HEK293 (cell line): ENCODE measurements at regions not wholly inside any gene's neighbourhood (a gene's known extent, or its start where the extent isn't known, plus 50 kb on each side); places are given as distances from the start of the nearest gene placed in this dataset.

Experiments
- CTCF ChIA-PET: fragments of 350-600 bp; formaldehyde crosslinking; extraction: SDS; loops from one replicate; lab custom pipeline; 2021; ENCODE audit warnings: antibody characterized with exemption; lab: Yijun Ruan, JAX
- POLR2A ChIA-PET: fragments of 300-600 bp; formaldehyde crosslinking; extraction: SDS; loops from one replicate; lab custom pipeline; 2020; ENCODE audit warnings: antibody characterized with exemption, inconsistent platforms; lab: Yijun Ruan, JAX
- H3K27ac ChIP-seq: fragments of 200-500 bp; sonication (Bioruptor generic); 2 replicates; pipeline ENCODE4 v1.5.1; 2014; ENCODE audit warnings: low read depth, low read length, control low read depth, inconsistent platforms; ENCODE audit errors: extremely low read depth
- H3K36me3 ChIP-seq, 2 experiments: fragments of 200-500 bp in 1 of 2; sonication (Bioruptor generic) in 1 of 2; 1 replicate in 1 of 2; 2 replicates in 1 of 2; pipeline ENCODE4 v1.5.1; 2014 to 2017; ENCODE audit warnings: inconsistent platforms in 2 of 2, low read length in 2 of 2; ENCODE audit not compliant: control insufficient read depth in 2 of 2, insufficient read depth in 1 of 2
- H3K4me1 ChIP-seq: fragments of 200-500 bp; sonication (Bioruptor generic); 2 replicates; pipeline ENCODE4 v1.5.1; 2014; ENCODE audit warnings: mild to moderate bottlenecking, low read length, inconsistent platforms; ENCODE audit not compliant: control insufficient read depth, insufficient read depth
- H3K4me3 ChIP-seq: 2 replicates; pipeline ENCODE4 v1.5.1; 2011; ENCODE audit warnings: low read depth, mild to moderate bottlenecking, control low read depth, low read length, moderate library complexity
- H3K9me3 ChIP-seq: fragments of 200-500 bp; sonication (Bioruptor generic); 2 replicates; pipeline ENCODE4 v1.5.1; 2014; ENCODE audit warnings: low read depth, low read length, inconsistent platforms; ENCODE audit not compliant: control insufficient read depth, insufficient read depth
- CTCF ChIP-seq: fragments of 450-650 bp; formaldehyde crosslinking; IDR thresholded peaks from 2 replicates; pipeline ENCODE4 v1.5.1; 2016; ENCODE audit warnings: missing biosample characterization, missing genetic modification characterization
- GLI2 ChIP-seq: fragments of 450-650 bp; formaldehyde crosslinking; IDR thresholded peaks from 2 replicates; pipeline ENCODE4; 2017; ENCODE audit warnings: missing biosample characterization, missing genetic modification characterization, low read depth, borderline replicate concordance
- HIC1 ChIP-seq: fragments of 450-650 bp; formaldehyde crosslinking; IDR thresholded peaks from 2 replicates; pipeline ENCODE4 v1.5.1; 2016; ENCODE audit warnings: missing biosample characterization, missing genetic modification characterization
- KLF1 ChIP-seq: fragments of 450-650 bp; formaldehyde crosslinking; IDR thresholded peaks from 2 replicates; pipeline ENCODE4 v1.5.1; 2016; ENCODE audit warnings: missing biosample characterization, missing genetic modification characterization
- MYNN ChIP-seq: fragments of 450-650 bp; formaldehyde crosslinking; IDR thresholded peaks from 2 replicates; pipeline ENCODE4 v1.5.1; 2016; ENCODE audit warnings: missing biosample characterization, missing genetic modification characterization, borderline replicate concordance
- MZF1 ChIP-seq: fragments of 450-650 bp; formaldehyde crosslinking; IDR thresholded peaks from 2 replicates; pipeline ENCODE4 v1.5.1; 2017; ENCODE audit warnings: missing biosample characterization, missing genetic modification characterization, borderline replicate concordance
- ZBTB11 ChIP-seq: fragments of 450-650 bp; formaldehyde crosslinking; conservative IDR thresholded peaks from 2 replicates; pipeline ENCODE4 v1.5.1; 2016; ENCODE audit warnings: low read depth, missing biosample characterization, missing genetic modification characterization
- ZBTB48 ChIP-seq: fragments of 450-650 bp; formaldehyde crosslinking; IDR thresholded peaks from 2 replicates; pipeline ENCODE4 v1.5.1; 2016; ENCODE audit warnings: missing biosample characterization, missing genetic modification characterization
- ZFP41 ChIP-seq: fragments of 450-650 bp; formaldehyde crosslinking; IDR thresholded peaks from 2 replicates; pipeline ENCODE4 v1.5.1; 2016; ENCODE audit warnings: missing biosample characterization, missing genetic modification characterization, borderline replicate concordance
- ZNF138 ChIP-seq: fragments of 450-650 bp; formaldehyde crosslinking; IDR thresholded peaks from 2 replicates; pipeline ENCODE4 v1.5.1; 2016; ENCODE audit warnings: missing biosample characterization, missing genetic modification characterization, borderline replicate concordance
- ZNF175 ChIP-seq: fragments of 450-650 bp; formaldehyde crosslinking; IDR thresholded peaks from 2 replicates; pipeline ENCODE4 v1.5.1; 2016; ENCODE audit warnings: missing biosample characterization, missing genetic modification characterization
- ZNF324 ChIP-seq: fragments of 450-650 bp; formaldehyde crosslinking; IDR thresholded peaks from 2 replicates; pipeline ENCODE4 v1.5.1; 2016; ENCODE audit warnings: missing biosample characterization, missing genetic modification characterization
- ZNF529 ChIP-seq: fragments of 450-650 bp; formaldehyde crosslinking; IDR thresholded peaks from 2 replicates; pipeline ENCODE4 v1.5.1; 2017; ENCODE audit warnings: missing genetic modification characterization, missing biosample characterization; ENCODE audit not compliant: insufficient replicate concordance
- ZNF639 ChIP-seq: fragments of 450-650 bp; formaldehyde crosslinking; IDR thresholded peaks from 2 replicates; pipeline ENCODE4 v1.5.1; 2016; ENCODE audit warnings: missing biosample characterization, missing genetic modification characterization
- ZNF654 ChIP-seq: fragments of 450-650 bp; formaldehyde crosslinking; IDR thresholded peaks from 2 replicates; pipeline ENCODE4 v1.5.1; 2016; ENCODE audit warnings: low read depth, missing biosample characterization, missing genetic modification characterization
- ZSCAN4 ChIP-seq: fragments of 450-650 bp; formaldehyde crosslinking; IDR thresholded peaks from 2 replicates; pipeline ENCODE4 v1.5.1; 2017; ENCODE audit warnings: missing biosample characterization, missing genetic modification characterization
- ZSCAN5A ChIP-seq: fragments of 450-650 bp; formaldehyde crosslinking; IDR thresholded peaks from 2 replicates; pipeline ENCODE4 v1.5.1; 2016; ENCODE audit warnings: missing biosample characterization, missing genetic modification characterization

- CTCF ChIA-PET = interaction anchor here (0.5 to 1.8 kb wide), 34 partner anchors 8 to 1550 kb away, joined by 3 to 16 read pairs (median 4); no protein-coding TSS in a partner anchor
- POLR2A ChIA-PET = interaction anchor here (1.2 kb wide), 1 partner anchor 77 kb away, joined by 4 read pairs; no protein-coding TSS in a partner anchor
- H3K4me1 ChIP-seq = peaks cover 6% of the 10 kb centered on the region
- H3K4me3 ChIP-seq = no peak overlapping the region
- no peak overlapping the region for H3K27ac ChIP-seq
- TF ChIP-seq ZNF529 (tag by site-specific recombination) (no peak), CTCF (0 out of 2 replicates have a peak, but pooled peaks have one; percentile 47), KLF1 (no peak), ZBTB11 (tag by site-specific recombination) (peak; percentile 65), GLI2 (tag by site-specific recombination) (no peak), ZBTB48 (tag by site-specific recombination) (no peak), ZNF138 (tag by site-specific recombination) (no peak), ZFP41 (tag by site-specific recombination) (no peak), ZNF175 (tag by site-specific recombination) (no peak), ZSCAN5A (no peak), MYNN (tag by site-specific recombination) (peak; percentile 96), ZNF654 (peak; percentile 63)
- H3K9me3 ChIP-seq = no peaks in the 10 kb centered on the region
- no peaks in the 10 kb centered on the region for H3K36me3 ChIP-seq
Measured at GRCh38 chr14:54329082-54329695, 67.6 kb upstream of the CDKN3 start.

GRCh38 chr14:54330876-54331275, 65.9 kb upstream of the CDKN3 start:
- TF ChIP-seq KLF1 (no peak), HIC1 (tag by site-specific recombination) (no peak), ZNF639 (tag by site-specific recombination) (no peak), ZNF324 (no peak), MZF1 (tag by site-specific recombination) (no peak), ZSCAN4 (tag by site-specific recombination) (no peak)
- TF ChIP-seq, all 188 proteins: peak for 0
- POLR2A ChIA-PET = no interaction called here
- H3K36me3 ChIP-seq = no peaks in the 10 kb centered on the region
- H3K4me1 ChIP-seq = peaks cover 6% of the 10 kb centered on the region
- H3K4me3 ChIP-seq = no peak overlapping the region
- CTCF ChIA-PET = interaction anchor here (0.6 to 0.8 kb wide), 4 partner anchors 37 to 1027 kb away, joined by 3 read pairs; no protein-coding TSS in a partner anchor
- H3K9me3 ChIP-seq = no peaks in the 10 kb centered on the region
- H3K27ac ChIP-seq = no peak overlapping the region
